ENCODE measurements at regions not wholly inside any gene's neighbourhood (a gene's known extent, or its start where the extent isn't known, plus 50 kb on each side); places are given as distances from the start of the nearest gene placed in this dataset.
"Not testable (repeated sequence)": the region's sequence is repeated elsewhere in the genome, so short reads cannot be mapped to it uniquely, and the experiment has no call there.

- DNase-seq: no peak
Observed at GRCh38 chr10:124324451-124324850, 94.3 kb downstream of the OAT start.

DNA sequence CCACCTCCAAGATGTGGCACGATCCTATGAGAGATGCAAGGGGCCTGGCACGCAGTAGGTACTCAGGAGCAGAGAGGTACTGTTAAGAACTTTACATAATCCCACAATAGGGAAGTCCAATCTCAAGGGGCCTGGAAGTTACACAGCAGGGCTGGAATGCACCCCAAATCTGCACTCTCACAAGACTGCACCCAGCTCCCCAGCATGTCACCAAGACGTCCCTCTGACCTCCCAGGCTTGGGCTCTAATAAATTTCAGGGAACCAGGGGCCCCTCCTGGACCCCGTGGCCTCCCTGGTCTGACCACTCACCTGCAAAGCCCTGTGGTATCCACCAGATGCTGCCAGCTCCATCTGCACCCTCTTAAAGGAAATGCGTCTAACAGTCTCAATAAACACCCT lies 94.9 kb downstream of the OAT start:
- no peak for DNase-seq

- no peak for DNase-seq
Observed at GRCh38 chr10:124323111-124323725, 95.5 kb downstream of the OAT start.

- DNase-seq: no peak
Observed at GRCh38 chr10:124322191-124322980, 96.3 kb downstream of the OAT start.

DNA sequence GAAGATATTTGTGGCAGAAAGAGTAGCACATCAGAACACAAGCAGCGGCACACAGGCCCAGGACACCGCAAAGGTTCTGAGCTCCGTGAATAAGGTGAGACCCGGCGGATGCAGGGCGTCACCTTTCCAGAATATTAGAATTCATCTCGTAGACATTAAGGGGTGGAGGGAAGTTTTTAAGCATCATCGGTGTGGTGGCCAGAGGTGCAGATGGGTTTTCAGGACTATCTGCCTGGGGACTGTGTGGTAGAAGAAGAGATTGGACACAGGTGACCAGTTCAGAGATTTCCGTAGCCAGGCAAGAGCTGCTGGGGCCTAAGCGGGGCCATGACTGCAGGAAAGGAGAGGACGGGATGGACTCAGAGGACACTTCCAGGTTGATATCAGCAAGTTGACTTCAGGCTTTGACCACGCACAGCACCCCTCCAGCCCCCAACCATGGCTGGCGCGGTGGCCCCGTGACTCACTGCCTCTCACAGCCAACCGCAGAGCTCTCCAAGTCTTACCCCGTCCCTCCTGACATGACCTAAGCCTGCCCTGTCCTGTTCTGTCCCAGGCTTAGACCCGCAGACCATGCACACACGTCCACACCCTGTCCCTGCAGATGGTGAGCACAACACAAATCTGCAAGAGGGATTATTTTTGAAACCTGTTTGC lies 97.2 kb downstream of the OAT start:
- DNase-seq: no peak

DNA sequence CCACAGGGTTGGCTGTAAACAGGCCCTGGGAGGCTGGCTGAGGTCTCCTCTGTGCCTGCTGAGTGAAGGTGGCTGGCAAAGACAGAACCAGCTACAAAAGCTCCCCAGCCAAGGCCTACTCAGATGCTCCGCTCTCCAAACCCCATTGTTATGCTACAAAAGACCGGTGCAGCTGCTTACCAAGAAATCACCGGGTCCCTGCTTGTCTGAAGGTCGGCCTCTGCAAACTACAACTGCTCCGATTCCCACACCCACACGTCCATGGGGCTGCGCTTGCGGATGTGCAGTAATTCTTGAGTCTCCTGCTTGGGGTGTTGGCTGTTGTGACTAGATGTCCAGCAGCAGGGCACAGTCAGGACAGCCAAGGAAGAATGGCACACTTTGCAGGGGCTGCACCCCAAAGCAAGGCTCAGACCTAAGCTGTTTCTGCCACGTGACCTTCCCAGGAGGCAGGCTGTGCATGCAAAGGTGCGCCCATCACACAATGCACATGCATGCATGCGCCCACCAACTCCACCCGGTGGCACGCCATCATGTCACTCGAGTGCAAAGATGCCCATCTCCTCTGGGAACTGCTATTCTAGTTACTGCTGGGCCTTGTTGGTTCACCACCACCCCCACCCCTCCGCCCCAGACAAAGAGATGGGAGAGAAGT lies 97.8 kb downstream of the OAT start:
- no peak for DNase-seq

- no peak for DNase-seq
Observed at GRCh38 chr10:124319926-124320391, 98.8 kb downstream of the OAT start.

DNA sequence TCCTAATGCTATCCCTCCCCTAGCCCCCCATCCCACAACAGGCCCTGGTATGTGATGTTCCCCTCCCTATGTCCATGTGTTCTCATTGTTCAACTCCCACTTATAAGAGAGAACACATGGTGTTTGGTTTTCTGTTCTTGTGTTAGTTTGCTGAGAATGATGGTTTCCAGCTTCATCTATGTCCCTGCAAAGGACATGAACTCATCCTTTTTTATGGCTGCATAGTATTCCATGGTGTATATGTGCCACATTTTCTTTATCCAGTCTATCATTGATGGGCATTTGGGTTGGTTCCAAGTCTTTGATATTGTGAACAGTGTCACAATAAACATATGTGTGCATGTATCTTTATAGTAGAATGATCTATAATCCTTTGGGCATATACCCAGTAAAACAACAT lies 99.2 kb downstream of the OAT start:
- DNase-seq: not testable (repeated sequence)

- no peak for DNase-seq
Observed at GRCh38 chr10:124318811-124319210, 99.9 kb downstream of the OAT start.

GRCh38 chr10:124318076-124318475 lies 100.6 kb downstream of the OAT start:
- DNase-seq: no peak

GRCh38 chr10:124316326-124316725 lies 102.4 kb downstream of the OAT start:
- DNase-seq: no peak

DNA sequence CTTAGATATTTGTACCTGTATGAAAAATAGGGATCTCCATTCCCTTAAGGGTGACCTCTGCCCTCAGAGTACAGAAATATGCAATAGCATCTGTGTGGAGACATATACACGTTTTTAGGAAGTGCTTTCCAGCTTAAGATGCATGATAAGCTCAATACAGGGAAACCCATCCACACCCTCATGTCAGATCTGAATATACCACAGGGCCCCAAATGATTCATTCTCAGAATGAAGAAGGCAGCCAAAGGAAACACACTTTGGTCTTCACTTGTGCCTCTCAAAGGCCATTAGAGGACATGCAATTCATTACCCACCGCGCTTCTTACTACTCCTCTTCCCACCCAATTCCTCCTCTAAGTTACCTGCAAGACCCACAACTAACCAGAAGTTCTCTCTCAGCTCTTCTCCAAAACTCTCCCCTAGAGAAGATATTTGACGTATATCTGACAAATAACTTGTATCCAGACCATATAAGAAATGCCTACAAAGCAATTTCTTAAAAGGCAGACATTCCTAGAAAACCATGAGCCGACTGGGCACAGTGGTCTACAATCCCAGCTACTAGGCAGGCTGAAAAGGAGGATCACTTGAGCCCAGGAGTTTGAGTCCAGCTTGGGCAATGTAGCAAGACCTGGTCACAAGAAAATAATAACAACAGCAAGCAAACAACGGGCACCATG lies 103.0 kb downstream of the OAT start:
- no peak for DNase-seq

DNA sequence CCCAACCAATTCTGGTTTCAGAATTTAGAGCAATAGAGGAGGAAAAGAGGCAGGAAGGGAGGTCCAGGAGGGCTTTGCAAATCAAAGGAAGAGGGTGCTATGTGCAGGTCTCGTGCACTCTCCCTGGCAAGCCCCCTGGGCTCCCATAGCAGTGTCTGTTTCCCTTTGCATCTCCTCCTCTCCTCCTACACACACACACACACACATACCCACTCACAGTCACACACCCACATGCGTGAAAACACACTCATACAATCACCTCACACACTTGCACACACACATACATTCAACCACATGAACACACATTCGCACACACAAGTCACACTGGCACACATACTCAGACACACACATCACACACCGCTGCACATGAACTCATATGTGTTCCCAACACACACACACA lies 105.3 kb downstream of the OAT start:
- no peak for DNase-seq

DNA sequence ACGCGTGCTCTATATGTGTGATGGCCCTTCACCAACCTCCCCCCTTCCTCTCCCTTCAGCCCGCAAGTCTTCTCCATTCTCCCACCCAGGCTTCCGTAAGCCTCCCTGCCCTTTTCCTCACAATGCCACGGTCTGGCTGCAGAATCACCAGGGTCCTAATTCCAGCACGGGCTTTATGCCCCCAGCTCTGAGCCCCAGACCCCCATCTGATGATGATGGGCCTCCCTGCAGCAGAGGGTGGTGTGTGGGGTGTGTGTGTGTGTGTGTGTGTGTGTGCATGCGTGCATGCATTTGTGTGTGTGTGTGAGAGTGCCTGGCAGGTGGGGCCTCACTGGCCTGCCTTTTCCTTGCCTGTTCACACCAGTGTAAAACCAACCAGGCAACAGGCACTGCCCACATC lies 109.9 kb downstream of the OAT start:
- no peak for DNase-seq

DNA sequence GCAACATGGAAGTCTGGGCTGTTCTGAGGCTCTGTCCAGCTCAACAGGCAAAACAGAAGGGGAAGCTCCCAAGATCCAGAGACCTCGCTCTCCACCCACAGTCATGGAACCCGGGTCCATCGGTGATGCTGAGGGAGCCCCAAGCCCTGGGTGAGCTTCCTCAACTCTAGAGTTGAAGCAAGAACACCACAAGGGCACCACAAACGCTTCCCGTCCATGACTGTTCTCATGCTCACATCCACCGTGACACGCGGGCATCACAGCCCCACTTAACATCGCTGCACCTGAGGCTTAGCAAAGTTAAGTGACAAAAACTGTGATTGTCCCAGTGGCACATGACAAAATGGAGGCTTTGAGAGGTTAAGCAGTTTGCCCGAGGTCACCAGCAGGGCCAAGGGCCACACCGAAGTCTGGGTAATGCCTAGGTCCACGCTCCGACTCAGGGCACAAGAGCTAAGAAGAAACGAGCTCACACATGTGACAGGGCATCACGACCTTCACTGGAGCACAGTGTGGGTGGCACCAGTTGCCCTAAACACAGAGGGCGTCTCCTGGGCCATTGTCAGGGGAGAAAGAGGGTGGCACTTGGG lies 110.6 kb downstream of the OAT start:
- no peak for DNase-seq

DNA sequence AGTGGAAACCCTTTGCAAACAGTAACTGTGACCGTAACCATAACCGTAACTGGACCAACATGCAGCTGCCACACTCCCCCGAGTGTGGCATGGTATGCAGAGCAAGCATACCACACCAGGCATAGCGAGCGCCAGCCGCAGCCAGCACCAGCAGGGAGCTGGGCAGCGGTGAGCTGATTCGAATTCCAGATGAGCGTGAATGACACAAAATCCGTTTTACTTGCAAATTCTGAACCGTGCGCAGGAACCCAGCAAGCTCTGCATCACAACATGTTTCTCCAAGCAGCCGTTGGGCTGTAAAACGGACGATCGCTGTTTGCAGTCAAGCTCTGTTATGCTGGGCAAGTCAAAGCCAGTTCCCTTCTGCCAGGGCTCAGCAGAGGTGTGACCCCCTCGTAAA lies 111.1 kb downstream of the OAT start:
- DNase-seq: no peak

DNA sequence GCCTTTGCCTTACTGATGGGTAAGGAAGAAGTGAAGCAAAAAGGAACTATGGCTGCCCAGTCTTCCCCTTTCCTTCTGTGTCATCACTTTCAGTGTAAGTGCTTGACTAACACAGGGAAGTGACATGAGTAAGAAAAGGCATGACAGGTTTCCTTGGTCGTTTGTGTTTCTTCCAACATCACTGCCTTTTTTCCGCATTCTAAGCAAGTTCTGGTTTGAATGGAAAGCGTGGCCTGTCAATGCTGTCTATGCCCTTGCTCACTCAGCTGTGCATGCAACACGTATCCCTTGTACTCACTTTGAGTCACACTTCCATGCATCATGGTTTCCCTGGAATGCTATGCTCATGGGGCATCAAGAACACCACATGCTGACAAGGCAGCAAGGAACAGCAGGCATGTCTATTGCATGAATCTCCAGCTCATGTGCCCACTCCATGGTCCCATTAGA lies 111.8 kb downstream of the OAT start:
- DNase-seq: no peak

GRCh38 chr10:124306520-124306919 lies 112.2 kb downstream of the OAT start:
- no peak for DNase-seq

- no peak for DNase-seq
Observed at GRCh38 chr10:124305984-124306383, 112.7 kb downstream of the OAT start.

DNA sequence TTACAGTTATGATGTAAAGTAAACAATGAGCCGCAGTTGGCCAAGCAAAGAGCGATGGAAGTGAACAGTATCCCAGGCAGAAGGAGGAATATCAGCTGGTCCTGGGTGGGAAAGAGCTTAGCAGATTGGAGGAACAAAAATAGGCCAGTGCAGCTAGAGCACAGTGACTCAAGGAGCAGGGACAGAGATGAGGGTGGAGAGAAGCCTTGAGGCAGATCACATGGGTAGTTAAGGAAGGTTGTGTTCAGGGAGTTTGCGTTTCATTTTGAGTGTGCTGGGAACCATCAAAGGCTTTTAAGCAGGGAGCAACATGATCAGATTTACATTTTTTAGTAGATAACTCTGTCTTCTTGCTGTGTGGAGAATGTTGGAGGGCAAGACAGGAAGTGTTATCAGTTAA lies 113.6 kb downstream of the OAT start:
- DNase-seq: no peak

DNA sequence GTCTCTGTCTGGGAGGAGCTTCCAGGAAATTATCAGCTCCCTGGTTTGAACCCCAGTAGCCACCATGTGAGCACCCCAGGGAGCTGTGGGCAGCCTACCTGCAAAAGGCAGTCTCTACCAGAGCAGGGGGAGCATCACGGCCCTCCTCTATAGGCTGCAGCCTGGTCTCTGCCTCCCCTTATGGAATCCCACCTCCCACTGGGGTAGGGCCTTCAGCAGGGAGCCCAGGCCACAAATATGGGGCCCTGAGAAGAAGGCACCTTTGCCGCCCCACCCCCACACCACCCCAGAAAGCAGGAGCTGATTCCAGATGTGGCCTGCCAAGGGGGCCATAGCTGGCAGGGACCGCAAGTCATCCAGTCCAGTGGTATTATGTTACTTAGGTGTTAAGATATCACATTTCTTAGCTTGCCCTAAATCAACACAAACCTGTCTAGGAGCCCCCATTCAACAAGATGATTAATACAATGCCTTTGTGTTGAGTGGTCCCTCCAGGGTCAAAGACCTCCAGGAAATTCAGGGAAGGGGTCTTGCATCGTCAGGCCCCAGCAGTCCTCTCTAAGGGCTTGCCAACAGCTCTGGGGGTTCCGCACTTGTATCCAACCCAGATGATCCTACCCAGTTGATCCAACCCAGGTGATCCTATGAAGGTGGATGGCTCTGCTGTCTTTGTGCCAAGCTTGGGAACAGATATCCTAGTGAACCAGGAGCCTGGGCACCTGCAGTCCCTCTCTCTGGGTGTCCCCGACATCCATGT lies 114.9 kb downstream of the OAT start:
- DNase-seq: no peak

Measured in stimulated activated CD4-positive, alpha-beta T cell treated with anti-CD3 and anti-CD28 coated beads, Interleukin-4, amount 100 ng/mL, for 4 hours (primary cell).